ENCODE measurements at regions not wholly inside any gene's neighbourhood (a gene's known extent, or its start where the extent isn't known, plus 50 kb on each side); places are given as distances from the start of the nearest gene placed in this dataset.
A peak's percentile ranks its signal among the peaks of the same experiment; 100 is the strongest.
"Not testable (repeated sequence)": the region's sequence is repeated elsewhere in the genome, so short reads cannot be mapped to it uniquely, and the experiment has no call there.

DNA sequence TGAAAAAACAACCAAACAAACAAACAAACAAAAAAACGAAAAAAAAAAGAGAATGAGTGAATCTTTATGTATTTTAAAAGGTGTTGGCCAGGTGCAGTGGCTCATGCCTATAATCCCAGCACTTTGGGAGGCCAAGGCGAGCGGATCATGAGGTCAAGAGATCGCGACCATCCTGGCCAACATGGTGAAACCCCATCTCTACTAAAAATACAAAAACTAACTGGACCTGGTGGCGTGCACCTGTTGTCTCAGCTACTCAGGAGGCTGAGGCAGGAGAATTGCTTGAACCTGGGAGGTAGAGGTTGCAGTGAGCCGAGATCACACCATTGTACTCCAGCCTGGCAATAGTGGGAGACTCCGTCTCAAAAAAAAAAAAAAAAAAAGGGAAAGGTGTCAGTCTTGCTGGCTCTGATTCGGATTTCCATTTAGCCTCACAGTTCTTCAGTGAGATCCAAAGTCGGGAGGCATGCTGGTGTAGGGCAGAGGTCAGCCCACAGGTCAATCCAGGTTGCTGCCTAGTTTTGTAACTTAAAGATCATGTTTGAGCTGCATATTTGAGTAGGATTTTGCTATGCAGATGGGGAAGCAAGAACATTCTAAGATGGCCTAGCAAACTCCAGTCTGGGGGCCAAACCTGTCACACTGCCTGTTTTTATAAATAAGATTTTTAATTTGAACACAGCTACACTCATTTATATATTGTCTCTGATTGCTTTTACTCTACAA, 179.6 kb upstream of the ZNF217 start:
- H3K4me1 ChIP-seq (ENCODE audit: control insufficient read depth in 4 of 4, insufficient read depth in 4 of 4, low read length in 3 of 4): peaks cover under 1 to 11% (median 5%) of the 10 kb centered on the region in 4 donors
- not testable (repeated sequence) for H3K27me3 ChIP-seq (ENCODE audit: control insufficient read depth in 4 of 4, insufficient read depth in 4 of 4, low read length in 3 of 4); H3K36me3 ChIP-seq (ENCODE audit: control insufficient read depth in 4 of 4, insufficient read depth in 3 of 4, low read depth in 1 of 4, low read length in 3 of 4); DNase-seq (ENCODE audit: low spot score); H3K4me3 ChIP-seq (ENCODE audit: low read depth in 1 of 3, low read length in 3 of 3); H3K9me3 ChIP-seq (ENCODE audit: control insufficient read depth in 4 of 4, low read length in 3 of 4); H3K27ac ChIP-seq (ENCODE audit: low read depth in 1 of 2, low read length in 2 of 2); H3K9ac ChIP-seq (ENCODE audit: low read depth in 1 of 2, low read length in 2 of 2)
- TF ChIP-seq RXRA (IDR thresholded peaks at IDR 0.05) (peak; percentile 88 to 93), HNF4A (conservative IDR thresholded peaks at IDR 0.05) (peak; percentile 57 to 71), YY1 (IDR thresholded peaks at IDR 0.05) (peak; percentile 31), SP1 (IDR thresholded peaks at IDR 0.05) (peak; percentile 54)
- WGBS: 75% methylated on average over 10 of the region's 10 CpGs

DNA sequence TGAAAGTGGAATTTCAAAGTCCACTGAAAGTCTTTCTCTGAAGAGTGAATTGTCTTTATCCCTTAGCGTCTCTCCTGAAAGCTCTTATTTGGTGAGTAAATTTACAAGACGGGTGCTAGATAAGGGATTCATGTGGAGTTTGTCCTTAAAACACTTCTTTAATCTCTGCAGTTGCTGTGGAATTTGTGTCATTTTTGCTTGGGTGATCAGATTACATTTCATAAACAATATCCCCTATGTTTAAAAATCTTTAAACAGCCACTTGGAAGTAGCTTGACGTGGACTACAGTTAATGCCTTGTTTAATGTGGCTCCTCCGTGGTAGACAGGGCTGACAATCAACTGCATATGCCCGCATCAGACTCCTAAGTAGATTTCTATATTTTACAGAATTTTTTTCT, 175.4 kb upstream of the ZNF217 start:
- TF ChIP-seq, protein P1, sequence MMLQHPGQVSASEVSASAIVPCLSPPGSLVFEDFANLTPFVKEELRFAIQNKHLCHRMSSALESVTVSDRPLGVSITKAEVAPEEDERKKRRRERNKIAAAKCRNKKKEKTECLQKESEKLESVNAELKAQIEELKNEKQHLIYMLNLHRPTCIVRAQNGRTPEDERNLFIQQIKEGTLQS (IDR thresholded peaks at IDR 0.05): no peak
- TF ChIP-seq, protein P2, sequence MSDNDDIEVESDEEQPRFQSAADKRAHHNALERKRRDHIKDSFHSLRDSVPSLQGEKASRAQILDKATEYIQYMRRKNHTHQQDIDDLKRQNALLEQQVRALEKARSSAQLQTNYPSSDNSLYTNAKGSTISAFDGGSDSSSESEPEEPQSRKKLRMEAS (IDR thresholded peaks at IDR 0.05): no peak
- no peak for TF ChIP-seq FOXA2 (IDR thresholded peaks at IDR 0.05)
- Histone ChIP-seq H3K9ac (ENCODE audit: low read depth in 1 of 2, low read length in 2 of 2) (no peak overlapping the region), H3K27me3 (ENCODE audit: control insufficient read depth in 4 of 4, insufficient read depth in 4 of 4, low read length in 3 of 4) (no peaks in the 10 kb centered on the region), H3K4me1 (ENCODE audit: control insufficient read depth in 4 of 4, insufficient read depth in 4 of 4, low read length in 3 of 4) (peaks cover 0 to 14% (median 2%) of the 10 kb centered on the region in 4 donors), H3K36me3 (ENCODE audit: control insufficient read depth in 4 of 4, insufficient read depth in 3 of 4, low read depth in 1 of 4, low read length in 3 of 4) (no peaks in the 10 kb centered on the region), H3K27ac (ENCODE audit: low read depth in 1 of 2, low read length in 2 of 2) (no peak overlapping the region), H3K4me3 (ENCODE audit: low read depth in 1 of 3, low read length in 3 of 3) (no peak overlapping the region), H3K9me3 (ENCODE audit: control insufficient read depth in 4 of 4, low read length in 3 of 4) (no peaks in the 10 kb centered on the region)
- WGBS: 55% methylated on average over 5 of the region's 5 CpGs
- DNase-seq (ENCODE audit: low spot score): no peak

DNA sequence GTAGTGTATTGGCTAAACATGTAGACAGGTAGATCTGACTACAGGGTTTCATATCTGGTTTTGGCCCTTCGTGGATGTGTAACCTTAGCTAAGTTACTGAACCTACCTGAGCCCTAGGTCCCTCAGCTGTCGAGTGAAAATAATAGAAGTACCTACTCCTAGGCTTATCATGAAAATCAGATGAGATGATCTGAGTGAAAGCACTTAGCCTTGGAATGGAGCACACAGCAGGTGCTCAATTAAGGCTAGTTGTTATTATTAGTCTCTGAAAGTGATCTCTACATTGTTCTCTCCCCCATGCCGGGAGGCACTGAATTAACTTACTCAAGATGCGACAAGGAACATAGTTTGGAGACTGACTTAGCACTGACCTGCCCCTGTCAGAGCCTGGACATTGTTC, 174.7 kb upstream of the ZNF217 start:
- Histone ChIP-seq H3K36me3 (ENCODE audit: control insufficient read depth in 4 of 4, insufficient read depth in 3 of 4, low read depth in 1 of 4, low read length in 3 of 4) (no peaks in the 10 kb centered on the region), H3K27ac (ENCODE audit: low read depth in 1 of 2, low read length in 2 of 2) (no peak overlapping the region), H3K4me3 (ENCODE audit: low read depth in 1 of 3, low read length in 3 of 3) (no peak overlapping the region), H3K27me3 (ENCODE audit: control insufficient read depth in 4 of 4, insufficient read depth in 4 of 4, low read length in 3 of 4) (no peaks in the 10 kb centered on the region), H3K9ac (ENCODE audit: low read depth in 1 of 2, low read length in 2 of 2) (no peak overlapping the region), H3K9me3 (ENCODE audit: control insufficient read depth in 4 of 4, low read length in 3 of 4) (no peaks in the 10 kb centered on the region), H3K4me1 (ENCODE audit: control insufficient read depth in 4 of 4, insufficient read depth in 4 of 4, low read length in 3 of 4) (peaks cover 0 to 9% (median 0%) of the 10 kb centered on the region in 4 donors)
- no peak for DNase-seq (ENCODE audit: low spot score)
- WGBS: 94% methylated on average over 4 of the region's 4 CpGs
- no peak for TF ChIP-seq SP1 (IDR thresholded peaks at IDR 0.05)
- TF ChIP-seq GABPA (IDR thresholded peaks at IDR 0.05 in 1 of 2, conservative IDR thresholded peaks at IDR 0.05 in 1 of 2): no peak
- TF ChIP-seq HNF4G (IDR thresholded peaks at IDR 0.05): no peak
- TF ChIP-seq TAF1 (conservative IDR thresholded peaks at IDR 0.05): no peak
- TF ChIP-seq, protein P3, sequence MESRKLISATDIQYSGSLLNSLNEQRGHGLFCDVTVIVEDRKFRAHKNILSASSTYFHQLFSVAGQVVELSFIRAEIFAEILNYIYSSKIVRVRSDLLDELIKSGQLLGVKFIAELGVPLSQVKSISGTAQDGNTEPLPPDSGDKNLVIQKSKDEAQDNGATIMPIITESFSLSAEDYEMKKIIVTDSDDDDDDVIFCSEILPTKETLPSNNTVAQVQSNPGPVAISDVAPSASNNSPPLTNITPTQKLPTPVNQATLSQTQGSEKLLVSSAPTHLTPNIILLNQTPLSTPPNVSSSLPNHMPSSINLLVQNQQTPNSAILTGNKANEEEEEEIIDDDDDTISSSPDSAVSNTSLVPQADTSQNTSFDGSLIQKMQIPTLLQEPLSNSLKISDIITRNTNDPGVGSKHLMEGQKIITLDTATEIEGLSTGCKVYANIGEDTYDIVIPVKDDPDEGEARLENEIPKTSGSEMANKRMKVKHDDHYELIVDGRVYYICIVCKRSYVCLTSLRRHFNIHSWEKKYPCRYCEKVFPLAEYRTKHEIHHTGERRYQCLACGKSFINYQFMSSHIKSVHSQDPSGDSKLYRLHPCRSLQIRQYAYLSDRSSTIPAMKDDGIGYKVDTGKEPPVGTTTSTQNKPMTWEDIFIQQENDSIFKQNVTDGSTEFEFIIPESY (IDR thresholded peaks at IDR 0.05): no peak
- no peak for TF ChIP-seq EGR1 (IDR thresholded peaks at IDR 0.05; ENCODE audit: low read depth in 2 of 2)
- TF ChIP-seq, protein P2 (IDR thresholded peaks at IDR 0.05): no peak
- TF ChIP-seq, protein P4, sequence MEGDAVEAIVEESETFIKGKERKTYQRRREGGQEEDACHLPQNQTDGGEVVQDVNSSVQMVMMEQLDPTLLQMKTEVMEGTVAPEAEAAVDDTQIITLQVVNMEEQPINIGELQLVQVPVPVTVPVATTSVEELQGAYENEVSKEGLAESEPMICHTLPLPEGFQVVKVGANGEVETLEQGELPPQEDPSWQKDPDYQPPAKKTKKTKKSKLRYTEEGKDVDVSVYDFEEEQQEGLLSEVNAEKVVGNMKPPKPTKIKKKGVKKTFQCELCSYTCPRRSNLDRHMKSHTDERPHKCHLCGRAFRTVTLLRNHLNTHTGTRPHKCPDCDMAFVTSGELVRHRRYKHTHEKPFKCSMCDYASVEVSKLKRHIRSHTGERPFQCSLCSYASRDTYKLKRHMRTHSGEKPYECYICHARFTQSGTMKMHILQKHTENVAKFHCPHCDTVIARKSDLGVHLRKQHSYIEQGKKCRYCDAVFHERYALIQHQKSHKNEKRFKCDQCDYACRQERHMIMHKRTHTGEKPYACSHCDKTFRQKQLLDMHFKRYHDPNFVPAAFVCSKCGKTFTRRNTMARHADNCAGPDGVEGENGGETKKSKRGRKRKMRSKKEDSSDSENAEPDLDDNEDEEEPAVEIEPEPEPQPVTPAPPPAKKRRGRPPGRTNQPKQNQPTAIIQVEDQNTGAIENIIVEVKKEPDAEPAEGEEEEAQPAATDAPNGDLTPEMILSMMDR (IDR thresholded peaks at IDR 0.05; ENCODE audit: low read depth, low read length, missing input control): no peak
- TF ChIP-seq FOXA2 (IDR thresholded peaks at IDR 0.05): no peak
- TF ChIP-seq YY1 (IDR thresholded peaks at IDR 0.05): no peak

Data from liver (tissue), 8 donors.